CD1c-positive myeloid dendritic cell (primary cell): ENCODE measurements at regions not wholly inside any gene's neighbourhood (a gene's known extent, or its start where the extent isn't known, plus 50 kb on each side); places are given as distances from the start of the nearest gene placed in this dataset.

Experiments used
- DNase-seq: peaks from one replicate; pipeline ENCODE4 v3.0.0-alpha.2; 2016; ENCODE audit errors: extremely low spot score

DNA sequence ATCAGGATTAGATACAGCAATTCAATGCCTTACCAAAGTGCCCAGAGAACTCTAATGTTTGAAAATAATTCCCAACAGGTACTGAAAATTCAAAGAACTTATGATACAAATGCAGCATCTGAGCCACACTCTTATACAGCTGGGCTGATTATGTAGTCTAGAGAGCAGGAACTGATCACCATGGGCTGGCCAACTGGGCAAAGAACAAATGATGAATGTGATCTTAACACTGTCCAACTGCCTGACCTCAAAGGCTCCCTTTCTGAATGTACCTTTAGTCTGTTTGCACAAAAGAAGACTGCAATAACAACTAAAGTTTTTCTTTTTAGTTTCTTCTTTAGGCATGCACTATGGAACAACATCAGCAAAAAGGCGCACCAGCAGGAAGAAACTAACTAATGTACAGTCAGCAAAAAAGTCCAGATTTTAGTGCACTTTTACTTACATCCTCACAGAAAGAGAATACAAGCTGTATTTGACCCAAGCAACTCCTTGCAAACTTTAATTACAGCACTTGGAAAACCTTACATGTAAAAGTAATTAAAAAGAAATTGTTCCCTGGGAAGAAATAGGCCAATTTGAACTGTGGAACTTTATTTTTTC, 1095.1 kb downstream of the IGSF11 start:
- no peak for DNase-seq

- DNase-seq: no peak
Measured at GRCh38 chr3:117941015-117941414, 1093.6 kb downstream of the IGSF11 start.

DNA sequence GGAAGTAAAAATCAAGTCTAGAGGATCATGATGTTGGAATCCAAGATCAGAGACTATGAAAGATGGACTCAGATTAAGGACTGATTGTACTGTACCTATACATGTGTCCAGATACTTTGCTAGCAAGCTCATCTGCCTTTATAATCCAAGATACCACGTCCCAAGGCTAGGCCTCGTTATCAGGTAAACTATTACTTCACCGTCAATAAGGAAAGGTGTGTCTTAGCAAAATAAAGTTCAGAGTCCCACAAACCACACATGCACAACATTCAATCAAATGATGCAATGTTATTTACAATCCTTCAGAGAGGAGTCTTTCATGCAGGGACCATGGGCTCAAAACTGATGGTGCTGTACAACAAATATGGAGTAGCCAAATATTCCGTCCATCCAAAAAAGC, 1092.9 kb downstream of the IGSF11 start:
- no peak for DNase-seq

DNA sequence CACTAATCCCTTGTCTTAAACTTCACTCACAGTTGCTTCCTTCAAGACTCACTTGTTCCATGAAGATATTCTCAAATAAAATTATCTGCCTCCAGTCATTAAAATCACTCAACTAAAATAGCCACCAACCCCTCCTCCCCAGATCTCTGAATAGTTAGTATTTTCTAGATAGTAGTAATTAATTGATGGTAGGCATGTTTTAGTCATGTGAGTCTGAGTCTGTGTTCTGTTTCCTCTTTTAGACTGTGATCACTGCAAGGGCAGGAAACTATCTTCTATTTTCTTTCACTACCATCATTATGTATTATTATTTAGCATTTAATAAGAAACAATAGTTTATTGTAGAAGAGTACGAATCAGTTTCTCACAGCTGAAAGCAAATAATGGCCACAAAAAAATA, 1080.5 kb downstream of the IGSF11 start:
- DNase-seq: no peak

DNA sequence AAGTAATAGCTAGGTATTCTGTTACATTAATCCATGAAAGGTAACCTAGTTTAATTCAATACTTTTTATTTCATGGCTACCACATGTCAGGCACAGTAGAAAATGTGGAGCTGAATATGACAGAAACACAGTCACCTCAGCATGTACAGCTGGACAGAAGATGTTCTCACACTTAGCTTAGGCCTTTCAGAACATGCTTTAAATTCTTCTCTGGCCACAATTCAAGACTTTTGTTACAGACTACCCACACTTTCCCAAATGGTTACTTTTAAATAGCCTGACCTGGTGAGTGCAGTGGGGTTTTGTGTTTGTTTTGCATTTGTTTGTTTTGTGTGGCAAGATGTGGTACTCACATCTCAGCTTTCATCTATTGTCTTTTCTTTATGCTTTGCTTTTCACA, 1079.5 kb downstream of the IGSF11 start:
- no peak for DNase-seq

DNA sequence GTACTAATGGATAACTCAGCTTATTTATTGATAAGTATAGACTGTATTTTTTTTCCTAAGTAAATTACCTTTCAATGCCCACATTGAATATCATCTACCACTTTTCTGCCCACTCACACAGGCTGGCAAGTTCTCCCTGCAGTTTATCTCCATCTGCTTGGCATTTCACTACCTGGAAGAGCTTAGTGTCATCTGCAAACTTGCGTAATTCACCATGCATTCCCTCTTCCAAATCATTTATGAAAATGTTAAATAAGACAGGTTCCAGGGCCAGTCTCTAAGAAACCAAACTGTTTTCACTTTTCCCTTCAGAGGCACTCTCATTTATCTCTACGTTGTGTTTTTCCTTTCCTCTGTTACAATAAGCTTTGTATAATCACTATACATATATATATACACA, 1076.6 kb downstream of the IGSF11 start:
- no peak for DNase-seq

GRCh38 chr3:117962750-117963149, 1071.9 kb downstream of the IGSF11 start:
- no peak for DNase-seq

DNA sequence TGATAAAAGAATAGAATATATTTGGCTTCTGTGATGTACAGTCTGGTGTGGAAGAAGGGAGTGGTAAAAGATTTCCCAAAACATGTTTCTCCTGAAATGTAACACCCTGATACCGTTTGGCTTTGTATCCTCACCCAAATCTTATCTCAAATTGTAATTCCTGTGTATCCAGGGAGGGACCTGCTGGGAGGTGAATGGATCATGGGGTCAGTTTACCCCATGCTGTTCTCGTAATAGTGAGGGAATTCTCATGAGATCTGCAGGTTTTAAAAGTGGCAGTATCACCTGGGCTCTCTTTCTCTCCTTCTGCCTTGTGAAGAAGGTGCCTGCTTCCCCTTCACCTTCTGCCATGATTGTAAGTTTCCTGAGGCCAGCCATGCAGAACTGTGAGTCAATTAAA, 1070.8 kb downstream of the IGSF11 start:
- no peak for DNase-seq

GRCh38 chr3:117964814-117965213, 1069.8 kb downstream of the IGSF11 start:
- no peak for DNase-seq

DNA sequence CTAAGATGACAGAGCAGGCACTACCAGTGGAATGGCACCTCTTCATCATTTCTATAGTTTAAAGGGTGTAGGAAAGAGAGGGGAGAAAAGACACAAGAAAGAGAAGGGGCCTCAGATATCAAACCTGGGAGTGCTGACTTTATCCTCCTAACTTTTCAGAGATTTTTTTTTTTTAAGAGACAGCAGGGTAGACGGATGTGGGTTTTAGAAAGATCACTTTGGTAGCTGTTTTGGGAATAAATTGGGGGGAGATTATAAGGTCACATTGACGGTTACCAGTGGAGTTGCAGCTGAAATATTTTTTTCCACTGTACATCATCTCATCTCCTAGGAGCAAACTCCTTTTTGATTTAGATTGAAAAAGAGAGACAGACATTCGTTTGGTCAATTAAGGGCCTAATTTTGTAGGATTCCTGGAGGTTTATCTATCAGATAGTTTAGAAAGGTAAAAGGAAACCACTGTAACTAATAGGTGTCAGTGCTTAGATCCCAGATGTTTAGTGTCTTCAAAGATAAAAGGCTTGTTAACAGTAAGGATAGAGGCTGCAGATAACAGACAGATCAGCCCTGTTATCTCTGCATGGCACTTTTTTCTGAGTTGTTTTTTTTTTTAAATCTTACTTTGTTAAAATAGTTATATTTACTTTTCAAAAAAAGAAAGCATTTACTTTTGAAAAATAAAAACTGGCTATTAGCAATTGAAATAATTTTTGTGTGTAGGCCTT, 1057.0 kb downstream of the IGSF11 start:
- no peak for DNase-seq

DNA sequence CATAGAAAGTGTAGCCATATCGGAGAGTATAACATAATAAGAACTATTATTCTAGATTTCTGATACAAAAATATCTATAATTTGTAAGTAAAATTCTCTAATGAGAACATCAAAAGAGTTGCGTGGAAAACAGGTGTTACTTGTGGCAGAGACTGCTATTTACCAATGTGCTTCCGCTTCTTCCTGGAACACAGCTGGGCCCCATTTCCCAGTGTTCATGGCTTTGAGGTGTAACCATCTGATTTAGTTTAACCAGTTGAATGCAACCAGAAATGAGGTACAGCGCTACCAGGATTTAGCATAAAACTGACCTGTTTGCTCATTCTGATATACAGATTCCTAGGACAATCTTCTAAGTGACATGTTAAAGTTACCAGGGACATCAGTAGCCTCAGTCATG, 1055.2 kb downstream of the IGSF11 start:
- DNase-seq: no peak

DNA sequence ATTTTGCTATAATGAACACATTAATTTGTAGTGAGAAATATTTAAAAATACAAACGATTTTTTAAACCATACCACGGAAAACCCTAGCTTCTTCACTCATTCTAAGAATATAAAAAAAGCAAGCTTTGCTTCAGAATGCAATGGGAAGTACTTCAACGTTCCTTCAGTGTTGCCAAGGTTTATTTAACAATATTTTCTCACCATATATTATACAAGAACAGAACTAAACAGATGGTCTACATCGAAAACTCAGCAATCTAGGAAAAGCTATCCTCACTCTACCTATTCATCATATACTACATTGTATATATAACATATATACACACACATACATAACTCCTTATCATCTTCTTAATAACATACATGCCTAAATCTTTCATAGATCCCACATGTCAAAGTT, 1047.4 kb downstream of the IGSF11 start:
- no peak for DNase-seq

DNA sequence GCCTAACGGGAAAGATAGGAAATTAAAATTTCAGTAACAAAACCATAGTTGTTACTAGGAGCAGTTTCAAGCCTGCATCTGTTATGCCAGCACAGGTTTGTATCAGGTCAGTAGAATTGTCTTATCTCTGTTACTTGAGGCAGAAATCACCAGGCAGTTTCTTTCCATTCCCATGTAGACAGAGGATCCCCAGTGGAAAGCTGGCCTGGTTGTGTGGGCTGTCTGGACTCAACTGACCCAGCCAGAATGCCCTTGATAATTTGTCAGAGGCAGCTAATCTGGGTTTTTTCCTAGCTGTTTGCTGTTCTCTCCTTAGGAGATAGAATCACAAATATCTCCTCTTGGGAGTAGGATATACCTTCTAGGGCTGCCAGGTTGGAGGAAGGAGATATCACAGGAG, 1044.7 kb downstream of the IGSF11 start:
- DNase-seq: no peak

- no peak for DNase-seq
Measured at GRCh38 chr3:117990627-117991026, 1044.0 kb downstream of the IGSF11 start.

GRCh38 chr3:117995842-117996437, 1038.7 kb downstream of the IGSF11 start:
- no peak for DNase-seq

DNA sequence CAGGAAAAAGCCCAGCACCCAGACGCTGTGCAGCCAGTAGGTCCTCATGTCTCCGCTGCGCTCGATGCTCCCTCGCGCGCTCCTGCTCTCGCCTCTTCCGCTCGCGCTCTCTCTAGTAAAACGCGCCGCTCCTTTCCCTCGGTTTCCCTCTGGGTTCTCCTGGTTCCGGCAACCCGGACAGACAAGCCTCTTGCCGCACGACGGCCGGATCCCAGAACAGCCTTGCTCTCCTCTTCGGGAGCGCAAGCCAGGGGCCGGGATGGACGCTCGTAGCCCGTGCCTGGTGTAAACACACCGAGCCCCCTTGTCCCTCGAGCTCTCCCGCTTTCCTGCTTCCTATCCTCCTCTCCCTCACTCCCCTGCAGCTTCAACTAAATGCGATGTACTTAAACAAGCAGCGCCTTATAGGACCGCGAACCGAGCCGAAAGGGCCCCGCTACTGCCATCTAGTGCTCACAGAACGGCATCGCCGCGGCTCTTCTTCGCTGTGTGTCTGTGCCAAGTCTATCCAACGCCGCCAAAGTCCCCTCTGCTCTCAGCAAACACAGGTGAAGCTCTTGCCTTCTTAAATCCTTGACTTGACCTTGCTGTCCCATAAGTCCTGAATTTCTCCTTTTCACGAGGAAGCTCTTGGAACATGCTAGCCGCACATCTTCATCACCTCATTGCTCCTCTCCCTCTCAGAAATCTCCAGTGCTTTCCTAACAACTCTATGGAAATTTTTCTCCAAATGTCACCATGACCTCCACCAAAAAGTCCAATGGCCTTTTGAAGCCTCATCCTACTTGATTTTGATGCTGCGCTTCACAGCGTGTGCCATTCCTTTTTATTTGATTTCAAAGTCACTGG, 1037.2 kb downstream of the IGSF11 start:
- peak; percentile 67 for DNase-seq

DNA sequence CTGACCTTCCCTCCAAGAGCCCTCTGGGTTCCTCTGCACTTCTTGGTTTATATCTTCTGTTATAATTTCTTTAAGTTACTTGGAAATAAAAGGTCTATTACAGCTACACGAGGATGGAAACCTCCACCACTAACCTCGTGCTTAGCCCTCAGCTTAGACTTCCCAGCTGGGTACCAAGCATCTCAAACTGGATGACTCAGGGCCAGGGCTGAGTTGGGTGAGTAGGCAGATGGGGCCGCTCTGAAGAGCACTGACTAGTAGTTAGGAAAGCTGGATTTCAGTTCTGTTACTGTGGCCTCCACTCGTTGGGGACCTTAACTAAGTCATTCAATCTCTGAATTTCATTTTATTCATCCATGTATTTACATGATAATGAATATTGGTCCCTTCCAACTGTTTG, 1036.6 kb downstream of the IGSF11 start:
- DNase-seq: no peak

DNA sequence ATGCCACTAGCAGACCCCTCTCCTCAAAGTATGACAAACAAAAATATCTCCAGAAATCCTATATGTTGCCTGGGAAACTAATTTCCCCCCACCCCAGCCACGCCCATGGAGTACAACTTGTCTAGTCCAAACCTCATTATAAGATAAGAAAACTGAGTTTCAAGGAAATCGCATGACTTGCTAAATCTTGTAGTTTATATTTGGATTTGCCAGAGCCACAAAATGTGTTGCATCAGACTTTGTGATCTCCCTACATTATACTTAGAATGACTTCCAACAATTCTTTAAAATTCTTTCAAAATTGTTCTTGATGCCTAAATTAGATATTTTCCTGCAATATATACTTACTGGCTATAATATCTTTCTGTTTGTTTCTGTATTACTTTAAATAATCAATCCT, 1034.4 kb downstream of the IGSF11 start:
- no peak for DNase-seq

GRCh38 chr3:118001380-118001779, 1033.3 kb downstream of the IGSF11 start:
- no peak for DNase-seq

GRCh38 chr3:118011910-118012309, 1022.7 kb downstream of the IGSF11 start:
- no peak for DNase-seq

DNA sequence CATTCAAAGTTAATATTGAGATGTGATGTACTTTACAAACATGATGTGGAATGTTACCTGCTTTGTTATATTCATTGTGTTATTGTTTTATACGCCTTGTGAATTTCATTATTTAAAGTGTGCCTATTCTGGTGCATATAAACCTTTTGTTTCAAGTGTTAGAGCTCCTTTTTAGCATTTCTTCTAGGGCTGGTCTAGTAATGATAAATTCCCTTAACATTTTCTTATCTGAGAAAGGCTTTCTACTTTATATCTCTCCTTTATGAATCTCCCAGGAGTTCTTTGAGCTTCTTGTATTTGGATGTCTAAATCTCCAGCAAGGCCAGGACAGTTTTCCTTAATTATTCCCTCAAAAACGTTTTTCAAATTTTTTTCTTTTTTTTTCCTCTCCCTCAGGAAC, 1005.6 kb downstream of the IGSF11 start:
- no peak for DNase-seq

DNA sequence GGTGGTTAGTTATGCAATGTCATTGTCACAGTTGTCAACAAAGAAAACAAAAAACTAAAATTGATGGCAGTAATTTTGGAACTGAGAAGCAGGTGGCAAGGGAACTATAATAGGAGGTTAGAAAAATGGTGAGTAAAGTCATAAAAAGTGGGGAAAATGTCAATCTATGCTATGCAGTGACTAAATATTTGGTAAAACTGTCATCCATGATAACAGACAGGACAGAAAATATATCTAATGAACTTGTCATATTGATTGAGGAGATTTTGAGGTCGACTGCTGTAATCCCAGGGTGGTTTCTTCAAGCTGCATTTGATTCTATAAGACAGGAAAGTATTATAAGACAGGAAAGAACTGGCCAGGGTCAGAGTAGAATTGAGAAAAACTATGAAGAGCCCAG, 998.4 kb downstream of the IGSF11 start:
- DNase-seq: no peak

DNA sequence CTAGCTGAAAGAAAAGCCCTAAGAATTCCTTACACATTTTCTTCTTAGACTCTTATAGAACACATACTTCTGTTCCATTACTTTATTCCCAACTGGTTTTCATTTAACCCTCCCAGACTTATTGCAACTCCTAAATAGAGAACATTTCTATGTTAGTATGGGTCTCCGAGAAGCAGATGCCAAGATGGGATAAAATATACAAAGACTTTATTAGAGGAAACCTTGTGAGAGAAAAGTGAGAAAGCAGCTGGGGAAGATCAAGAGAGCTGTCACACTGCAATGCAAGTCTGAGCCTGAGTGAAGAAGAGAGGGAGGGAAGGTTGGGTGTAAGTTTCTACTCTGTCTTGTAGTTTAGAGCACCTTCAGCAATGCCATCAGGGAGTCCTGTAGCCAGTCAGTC, 979.3 kb downstream of the IGSF11 start:
- DNase-seq: no peak
